Posterior vena cava (tissue), 2 donors: ENCODE measurements at regions not wholly inside any gene's neighbourhood (a gene's known extent, or its start where the extent isn't known, plus 50 kb on each side); places are given as distances from the start of the nearest gene placed in this dataset.

Experiments
- DNase-seq: peaks from one replicate; pipeline ENCODE4 v3.0.0-alpha.2; 2020; ENCODE audit warnings: low spot score
- intact Hi-C, 2 donors: fragments of 100-400 bp; cut with DNase I; formaldehyde crosslinking; loops; one replicate each; pipeline versions ENCODE4 v1.14.1 to v1.14.2; 2022 to 2023
- donor health status: DM: yes; HTN: yes; CAD: no.
- donor health status: DM: yes; HTN: yes; CAD: no.

DNA sequence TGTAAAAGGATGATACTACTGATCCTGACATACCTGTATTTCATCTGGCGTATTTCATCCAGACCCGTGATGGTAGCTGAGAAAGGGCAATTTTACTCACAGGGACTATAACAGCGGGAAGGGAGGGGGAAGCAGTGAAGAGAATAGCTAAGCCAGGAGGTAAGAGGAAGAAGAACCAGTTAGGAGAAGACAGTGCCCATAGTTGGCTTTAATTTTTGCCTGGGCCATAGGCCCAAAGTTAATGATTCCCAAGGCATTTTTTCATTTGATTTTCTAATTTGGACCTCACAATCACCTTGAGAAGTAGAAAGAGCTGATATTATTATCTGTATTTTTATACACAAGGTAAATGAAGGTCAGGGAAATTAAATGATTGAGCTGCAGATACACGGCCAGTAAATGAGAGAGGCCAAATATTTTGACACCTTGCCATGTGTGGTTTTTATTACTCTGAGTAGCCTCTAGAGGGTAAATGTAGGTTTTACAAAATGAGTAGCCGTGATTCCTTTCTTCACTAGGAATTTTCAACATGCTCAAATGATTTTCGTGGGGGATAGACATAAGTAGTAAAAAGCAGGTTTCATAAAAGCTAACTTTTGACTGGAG, 382.2 kb downstream of the FUT8 start:
- intact Hi-C loops: no loop called here
- DNase-seq: no peak

DNA sequence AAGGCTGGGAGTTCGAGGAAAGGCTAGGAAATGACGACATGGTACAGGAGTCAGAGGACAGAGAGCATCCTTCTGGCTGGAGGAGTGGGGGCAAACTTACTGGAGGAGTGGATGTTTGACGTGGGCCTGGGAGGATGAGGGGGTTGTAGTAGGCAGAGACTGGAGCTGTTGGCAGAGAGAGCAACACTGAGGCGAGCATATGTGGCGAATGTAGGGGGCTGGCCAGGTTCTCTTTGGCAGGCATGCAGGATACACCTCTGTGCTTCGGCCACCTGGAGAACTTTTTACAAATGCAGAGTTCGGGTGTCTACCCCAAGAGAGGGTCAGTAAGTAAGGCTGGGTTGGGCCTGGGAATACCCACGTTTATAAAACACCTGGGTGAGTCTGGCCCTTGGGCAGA, 385.7 kb downstream of the FUT8 start:
- DNase-seq: no peak
- intact Hi-C loops: no loop called here

DNA sequence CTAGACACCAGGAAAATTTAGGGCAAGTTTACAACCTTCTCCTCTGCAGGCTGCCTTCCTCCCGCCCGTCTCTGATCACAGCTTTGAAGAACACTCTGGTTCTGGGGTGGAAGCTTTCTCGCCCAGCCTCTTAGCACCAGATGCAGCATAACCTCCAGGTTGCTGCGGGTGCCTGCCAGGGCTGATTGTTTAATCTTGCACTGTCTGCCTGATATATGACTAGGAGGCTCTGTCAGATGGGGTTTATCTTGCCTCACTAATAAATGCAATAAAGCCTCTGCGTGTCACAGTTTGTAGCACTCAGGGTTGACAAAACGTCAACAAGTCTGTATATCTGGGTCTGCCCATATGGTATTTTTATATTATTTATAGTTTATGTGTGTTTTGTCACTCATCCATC, 388.2 kb downstream of the FUT8 start:
- no peak for DNase-seq
- intact Hi-C loops: loop anchor here in 1 of 2 donors (10.0 kb wide), 1 partner anchor 316 kb away; no protein-coding TSS in a partner anchor

DNA sequence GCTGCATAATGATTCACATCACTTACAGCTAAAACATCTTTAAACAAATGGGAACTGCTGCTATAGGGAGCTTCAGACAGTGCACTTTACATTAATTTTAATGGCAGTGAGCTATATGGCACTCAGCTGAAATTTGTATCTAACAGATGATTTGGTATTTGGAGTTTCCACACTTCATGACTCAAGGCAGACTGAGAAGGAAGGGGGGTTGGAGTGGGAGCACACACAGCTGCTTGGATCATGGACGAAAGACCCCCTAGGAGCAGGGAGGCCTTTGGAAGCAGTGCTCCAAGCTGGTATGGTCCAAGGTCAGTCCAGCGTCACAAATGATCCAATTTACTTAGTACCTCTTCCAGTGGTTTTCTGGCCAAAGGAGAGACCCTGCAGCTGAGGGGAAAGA, 389.7 kb downstream of the FUT8 start:
- intact Hi-C loops: loop anchor here in 1 of 2 donors (10.0 kb wide), 1 partner anchor 317 kb away; no protein-coding TSS in a partner anchor

DNA sequence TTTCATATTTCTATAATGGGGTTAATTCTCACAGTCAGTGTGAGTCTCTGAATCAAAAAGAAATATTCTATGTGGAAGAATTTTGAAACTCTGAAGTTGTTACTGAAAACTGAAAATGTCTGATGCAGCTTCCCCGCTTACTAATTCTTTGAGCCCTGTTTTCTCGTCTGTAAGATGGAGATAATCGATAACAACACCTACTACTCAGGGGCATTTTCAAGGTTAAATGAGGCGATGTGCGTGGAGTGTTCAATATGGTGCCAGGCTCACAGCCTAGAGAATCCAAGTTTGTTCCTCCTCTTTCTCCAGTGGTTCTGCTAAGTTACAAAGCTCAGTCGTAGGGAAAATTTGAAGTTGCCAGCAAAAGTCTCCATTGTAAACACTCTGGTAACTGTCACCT, 391.4 kb downstream of the FUT8 start:
- intact Hi-C loops: loop anchor here in 1 of 2 donors (10.0 kb wide), 1 partner anchor 319 kb away; no protein-coding TSS in a partner anchor
- no peak for DNase-seq

More for the DNA sequence above, 389.7 kb downstream of the FUT8 start:
- no peak for DNase-seq

DNA sequence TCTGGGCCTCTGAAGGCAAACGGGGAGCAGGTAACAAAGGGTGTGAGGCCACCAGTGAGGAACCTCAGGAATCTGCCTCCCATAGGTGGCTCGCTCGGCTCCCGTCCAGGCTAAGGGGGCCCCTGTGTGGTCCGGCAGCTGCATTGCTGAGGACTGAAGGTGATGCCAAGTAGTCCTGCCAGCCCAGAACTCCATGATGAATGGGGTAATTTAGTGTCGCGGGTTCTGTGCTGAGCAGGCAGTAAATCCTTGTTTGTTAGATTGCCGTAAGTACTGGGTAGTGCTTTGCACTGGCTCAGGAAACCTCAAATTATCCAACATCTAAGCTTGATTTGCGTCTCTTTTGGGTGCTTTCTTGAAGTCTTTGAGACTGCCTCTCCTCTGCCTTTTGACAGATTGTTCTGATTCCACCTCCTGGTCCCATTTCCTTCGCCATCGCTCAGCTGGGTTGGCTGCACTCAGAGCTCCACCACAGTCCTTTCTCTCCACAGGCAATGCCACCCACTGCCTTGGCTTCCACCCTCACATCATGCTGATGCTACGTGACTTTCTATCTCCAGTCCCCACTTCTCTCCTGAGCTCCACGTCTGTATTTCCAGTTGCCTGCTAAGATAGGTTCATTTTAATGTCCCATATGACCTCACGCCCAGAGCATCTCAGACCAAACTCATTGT, 392.0 kb downstream of the FUT8 start:
- no peak for DNase-seq
- intact Hi-C loops: loop anchor here in 1 of 2 donors (10.0 kb wide), 1 partner anchor 320 kb away; no protein-coding TSS in a partner anchor

DNA sequence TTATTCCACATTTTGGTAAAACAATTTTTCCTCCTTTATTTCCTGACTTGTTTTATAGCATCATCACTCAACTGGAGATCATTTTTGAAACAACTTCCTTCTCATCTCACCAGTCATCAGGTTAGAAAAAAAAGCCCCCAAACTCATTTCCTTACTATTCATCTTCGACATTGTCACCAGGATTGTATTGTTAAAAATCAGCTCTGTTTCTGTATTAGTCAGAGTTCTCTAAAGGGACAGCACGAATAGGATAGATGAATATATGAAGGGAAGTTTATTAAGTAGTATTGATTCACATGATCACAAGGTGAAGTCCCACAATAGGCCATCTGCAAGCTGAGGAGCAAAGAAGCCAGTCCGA, 392.6 kb downstream of the FUT8 start:
- no peak for DNase-seq
- intact Hi-C loops: loop anchor here in 1 of 2 donors (10.0 kb wide), 1 partner anchor 320 kb away; no protein-coding TSS in a partner anchor

DNA sequence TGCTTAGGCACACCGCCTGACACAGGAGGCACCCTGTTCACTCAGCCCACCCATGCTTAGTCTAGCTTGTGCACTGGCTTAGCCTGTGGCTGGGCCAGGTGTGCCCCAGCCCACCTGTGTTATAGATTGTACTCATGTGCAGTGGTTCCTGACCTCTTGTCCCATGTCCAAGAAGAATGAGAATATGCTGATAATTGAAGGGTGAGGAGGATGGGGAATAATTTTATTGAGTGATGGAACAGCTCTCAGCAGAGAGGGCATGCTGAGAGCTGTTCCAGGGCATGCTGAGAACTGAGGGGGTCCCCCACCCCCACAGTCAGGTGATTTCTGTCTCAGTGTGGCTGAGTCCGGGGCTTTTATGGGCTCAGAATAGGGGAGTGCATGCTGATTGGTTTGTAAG, 395.9 kb downstream of the FUT8 start:
- intact Hi-C loops: loop anchor here in 1 of 2 donors (10.0 kb wide), 1 partner anchor 324 kb away; no protein-coding TSS in a partner anchor
- DNase-seq: no peak

DNA sequence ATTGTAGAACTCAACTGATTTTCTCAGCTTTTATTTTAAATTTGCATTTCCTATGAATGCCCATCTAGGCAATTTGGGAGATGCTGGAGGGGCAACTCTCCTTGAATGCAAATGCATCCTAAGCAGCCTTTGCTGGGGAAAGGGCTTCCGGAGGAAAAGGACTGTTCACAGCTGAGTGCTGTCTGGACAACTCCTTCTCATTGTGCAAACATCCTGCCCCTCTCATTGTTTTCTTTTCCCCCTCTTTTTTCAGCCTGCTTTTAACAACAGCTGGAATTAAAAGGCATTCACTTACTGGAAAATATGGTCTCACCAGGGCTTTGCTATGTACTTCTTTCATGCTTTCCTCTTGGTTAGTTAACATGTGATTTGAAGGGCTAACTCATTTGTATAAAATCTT, 397.8 kb downstream of the FUT8 start:
- intact Hi-C loops: no loop called here
- DNase-seq: no peak

DNA sequence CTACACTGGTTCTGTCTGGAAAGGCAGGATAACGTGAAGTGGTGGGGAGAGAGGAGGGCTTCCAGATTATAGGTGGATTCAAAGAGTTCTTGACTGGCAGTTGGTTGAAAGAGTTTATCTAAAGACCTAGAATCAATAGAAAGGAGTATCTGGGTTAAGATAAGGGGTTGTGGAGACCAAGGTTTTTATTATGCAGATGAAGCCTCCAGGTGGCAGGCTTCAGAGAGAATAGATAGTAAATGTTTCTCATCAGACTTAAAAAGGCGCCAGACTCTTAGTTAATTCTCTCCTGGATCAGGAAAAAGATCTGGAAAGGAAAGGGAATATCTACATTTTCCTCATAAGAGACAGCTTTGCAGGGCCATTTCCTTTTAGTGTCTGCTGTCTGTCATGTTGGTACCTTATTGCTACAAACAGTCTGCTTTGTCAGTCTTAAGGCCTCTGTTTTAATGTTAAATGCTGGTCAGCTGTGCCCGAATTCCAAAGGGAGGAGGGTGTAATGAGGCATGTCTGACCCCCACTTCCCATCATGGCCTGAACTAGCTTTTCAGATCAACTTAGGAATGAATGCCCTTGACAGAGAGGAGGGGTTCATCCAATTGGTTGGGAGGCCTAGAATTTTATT, 401.3 kb downstream of the FUT8 start:
- DNase-seq: no peak
- intact Hi-C loops: no loop called here

DNA sequence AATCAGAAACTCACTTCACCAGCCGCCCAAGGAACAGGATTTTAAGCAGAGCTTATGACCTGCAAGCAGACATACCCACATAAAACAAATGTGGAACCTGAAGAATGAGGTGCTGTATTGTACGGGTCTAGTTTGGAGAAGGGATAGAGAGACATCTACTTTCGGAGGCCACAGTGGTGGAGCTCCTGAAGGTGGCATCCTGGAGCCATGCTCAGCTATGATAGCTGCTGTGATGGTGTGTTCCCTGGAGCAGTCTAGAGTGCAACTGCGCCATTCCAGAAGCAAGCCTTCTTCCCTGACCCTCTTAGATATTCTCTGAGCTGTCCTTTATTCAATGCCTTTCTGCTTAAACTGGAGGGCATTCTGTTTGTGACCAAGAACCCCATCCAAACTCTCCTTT, 402.6 kb downstream of the FUT8 start:
- DNase-seq: no peak
- intact Hi-C loops: no loop called here

DNA sequence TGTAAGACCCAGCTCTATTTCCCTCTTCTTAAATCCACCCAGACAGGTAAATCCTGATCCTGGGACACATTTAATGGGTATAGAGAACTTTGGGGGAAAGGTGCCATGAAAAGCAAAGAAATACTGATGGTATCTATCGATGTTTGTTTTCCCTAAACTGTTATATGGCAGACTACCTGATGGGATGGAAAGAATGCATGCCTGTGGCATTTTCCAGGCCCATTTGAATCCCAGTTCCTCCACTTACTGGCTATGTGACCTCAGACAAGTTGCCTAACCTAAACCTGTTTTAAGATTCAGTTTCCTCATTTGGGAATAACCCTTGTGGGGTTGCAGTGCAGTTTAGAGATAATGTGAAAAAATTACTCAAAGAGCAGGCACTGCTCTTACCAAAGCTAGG, 404.5 kb downstream of the FUT8 start:
- DNase-seq: no peak
- intact Hi-C loops: no loop called here

DNA sequence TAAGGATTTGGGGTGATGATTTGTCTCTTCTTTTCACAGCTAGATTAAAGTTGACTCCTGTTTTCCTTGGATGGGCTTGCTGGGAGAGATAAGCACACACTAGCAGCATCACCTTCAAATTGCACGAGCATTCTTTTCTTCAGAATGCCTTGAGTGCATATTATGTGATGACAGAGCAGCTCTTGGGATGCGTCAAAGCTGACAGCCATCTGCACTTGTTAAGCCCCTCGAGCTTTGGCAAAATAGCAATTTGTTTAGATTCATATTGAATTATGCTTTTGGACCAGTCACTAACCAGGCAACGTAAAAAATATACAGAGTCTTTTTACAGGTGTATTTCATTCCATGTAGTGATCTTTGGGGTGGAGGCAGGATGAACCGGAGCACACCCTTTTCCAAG, 407.0 kb downstream of the FUT8 start:
- intact Hi-C loops: no loop called here
- DNase-seq: no peak

DNA sequence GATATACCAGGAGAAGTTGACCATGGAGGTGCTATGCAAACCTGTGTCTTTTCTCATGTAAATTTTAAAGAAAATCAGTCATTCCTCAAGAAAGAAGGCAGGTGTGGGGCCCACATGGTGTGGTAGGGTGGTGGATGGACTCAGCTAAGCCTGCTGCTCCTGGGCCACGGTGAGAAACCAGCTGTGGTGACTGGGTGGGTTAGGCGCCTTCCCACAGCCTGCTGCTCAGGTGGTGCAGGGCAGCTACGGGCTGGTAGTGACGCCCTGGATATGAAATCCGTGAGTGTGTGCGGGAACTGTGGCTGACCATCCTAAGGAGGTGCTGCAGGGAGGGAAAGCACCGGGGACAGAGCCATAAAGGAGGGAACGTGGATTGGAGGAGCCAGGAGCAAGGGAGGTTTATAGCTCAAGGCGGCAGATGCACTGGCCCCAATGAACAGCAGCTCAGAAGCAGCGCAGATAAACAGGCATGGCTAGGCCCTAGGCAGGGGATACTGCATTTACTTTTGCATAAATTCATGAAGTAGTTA, 408.8 kb downstream of the FUT8 start:
- no peak for DNase-seq
- intact Hi-C loops: loop anchor here (5.0 to 10.0 kb wide), 2 partner anchors 409 to 656 kb away; partner anchors contain the start of gene FUT8 (in 1 of the 2)

DNA sequence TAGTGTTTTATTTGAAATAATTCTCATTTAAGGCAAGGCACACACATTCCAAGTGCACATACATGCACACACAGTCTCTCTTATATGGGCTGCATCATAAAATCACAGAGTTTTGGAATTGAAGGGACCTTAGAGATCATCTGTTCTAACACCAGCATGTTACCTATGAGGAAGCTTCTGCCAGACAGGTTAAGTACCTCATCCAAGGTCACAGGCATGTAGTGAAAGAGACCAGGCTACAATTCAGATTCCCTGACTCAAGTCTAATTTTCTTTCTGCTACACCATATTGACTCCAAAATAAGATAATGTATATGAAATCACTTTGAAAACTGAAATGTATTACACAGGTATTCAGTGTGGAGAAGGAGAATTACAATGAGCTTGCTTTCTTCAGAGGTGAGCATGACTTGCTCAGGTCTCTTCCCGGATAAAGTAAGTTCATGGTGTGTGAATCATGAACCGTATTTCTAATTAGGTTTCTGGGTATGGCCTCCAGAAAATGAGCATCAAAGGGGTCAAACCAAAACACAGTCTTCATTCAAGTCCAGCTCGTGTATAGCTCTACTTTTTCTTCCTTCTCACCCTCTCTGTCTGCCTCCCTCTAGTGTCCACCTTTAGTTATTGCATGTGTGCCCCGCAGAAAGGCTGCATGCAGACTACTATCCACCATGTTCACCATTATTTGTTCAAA, 411.9 kb downstream of the FUT8 start:
- intact Hi-C loops: loop anchor here (5.0 to 10.0 kb wide), 2 partner anchors 412 to 660 kb away; partner anchors contain the start of gene FUT8 (in 1 of the 2)
- no peak for DNase-seq

DNA sequence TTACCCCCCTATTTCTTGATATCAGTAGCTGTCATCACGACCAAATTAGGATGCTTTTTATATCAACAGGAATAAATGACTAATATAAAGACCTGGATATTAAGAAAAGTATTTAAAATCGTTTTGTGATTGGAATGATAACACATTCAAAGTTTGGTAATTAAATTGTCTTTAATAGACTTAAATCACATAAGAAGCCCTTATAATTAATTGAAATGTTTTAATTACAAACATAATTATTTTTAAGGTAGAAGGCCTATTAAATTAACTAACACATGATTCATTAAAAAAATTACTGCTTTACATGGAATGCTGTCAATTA, 412.4 kb downstream of the FUT8 start:
- intact Hi-C loops: loop anchor here (5.0 to 10.0 kb wide), 2 partner anchors 413 to 660 kb away; partner anchors contain the start of gene FUT8 (in 1 of the 2)
- no peak for DNase-seq

DNA sequence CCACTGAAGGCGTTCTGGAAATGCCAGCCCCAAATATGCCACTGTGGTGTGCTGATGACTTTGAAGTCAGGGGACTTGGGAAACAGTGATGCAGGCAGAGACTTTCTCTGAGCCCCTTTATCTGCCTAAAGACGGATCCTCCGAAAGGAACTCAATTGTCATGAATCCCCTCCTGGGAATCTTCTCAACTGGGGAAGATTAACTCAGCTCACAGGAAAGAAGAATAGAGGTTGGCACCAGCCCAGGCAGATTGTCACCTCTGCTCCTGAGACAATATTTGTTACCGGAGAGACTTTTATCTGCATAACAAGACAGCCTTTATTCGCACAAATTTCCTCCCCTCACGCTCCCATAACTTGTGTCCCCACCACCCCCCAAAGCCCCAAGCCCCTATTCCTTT, 414.4 kb downstream of the FUT8 start:
- DNase-seq: no peak
- intact Hi-C loops: loop anchor here (10.0 kb wide), 1 partner anchor 662 kb away; no protein-coding TSS in a partner anchor

DNA sequence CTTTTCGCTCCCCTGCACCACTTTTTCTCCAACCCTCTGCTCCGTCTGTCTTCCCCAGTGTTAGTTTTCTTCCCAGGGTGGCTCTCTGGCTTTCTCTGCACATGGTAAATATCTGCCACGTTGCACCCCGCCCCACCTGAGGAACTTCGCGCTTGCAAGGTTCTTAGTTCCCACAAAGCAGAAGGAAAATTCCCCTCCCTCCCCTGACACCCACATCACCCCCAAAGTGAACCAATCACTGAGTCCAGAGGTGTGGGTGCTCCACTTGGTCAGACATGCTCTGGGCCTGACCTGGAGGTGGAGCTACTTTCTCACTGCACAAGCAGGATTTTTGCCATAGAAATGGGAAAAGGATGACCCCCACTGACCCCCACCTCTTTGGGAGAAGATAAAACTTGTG, 415.0 kb downstream of the FUT8 start:
- intact Hi-C loops: loop anchor here (10.0 kb wide), 1 partner anchor 663 kb away; no protein-coding TSS in a partner anchor
- DNase-seq: no peak

DNA sequence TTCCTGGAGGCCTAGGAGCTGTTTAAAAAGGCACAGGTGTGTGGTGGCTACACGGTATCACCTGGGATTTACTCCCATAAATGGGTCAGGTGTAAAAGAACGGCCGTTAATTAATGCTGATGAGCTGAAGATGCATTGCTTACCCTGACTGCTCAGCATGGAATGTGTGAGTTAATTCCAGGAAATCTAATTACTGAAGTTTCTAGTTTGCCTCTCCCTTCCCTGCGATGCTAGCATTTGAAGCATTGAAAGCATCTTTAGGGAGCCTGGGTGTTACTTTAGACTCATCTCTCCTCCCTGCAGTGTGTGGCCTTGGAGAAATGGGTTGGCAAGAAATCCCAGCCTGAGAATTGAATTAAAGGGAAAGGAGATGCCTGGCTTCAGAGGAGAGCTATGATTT, 415.9 kb downstream of the FUT8 start:
- DNase-seq: no peak
- intact Hi-C loops: loop anchor here (10.0 kb wide), 1 partner anchor 664 kb away; no protein-coding TSS in a partner anchor
